ENCODE measurements at regions not wholly inside any gene's neighbourhood (a gene's known extent, or its start where the extent isn't known, plus 50 kb on each side); places are given as distances from the start of the nearest gene placed in this dataset.

GRCh38 chr5:107266100-107266499, 404.6 kb downstream of the EFNA5 start:
- POLR2A ChIA-PET: interaction anchor here (0.9 to 1.9 kb wide), 3 partner anchors 34 to 410 kb away, joined by 3 to 6 read pairs (median 4); no protein-coding TSS in a partner anchor
- CTCF ChIA-PET (ENCODE audit: unreplicated experiment): no interaction called here
- H3K4me1 ChIP-seq (ENCODE audit: insufficient read depth, low read length, poor library complexity, severe bottlenecking): peaks cover 27% of the 10 kb centered on the region
- TF ChIP-seq EZH2phosphoT487 (IDR thresholded peaks at IDR 0.05; ENCODE audit: borderline replicate concordance, low read depth, low read length) (no peak), CTCF (conservative IDR thresholded peaks at IDR 0.05; ENCODE audit: low read length) (no peak)
- no peak overlapping the region for H2AFZ ChIP-seq (ENCODE audit: low read length)
- H3K9me2 ChIP-seq (ENCODE audit: insufficient read depth, low read length): no peaks in the 10 kb centered on the region
- no peaks in the 10 kb centered on the region for H4K20me1 ChIP-seq (ENCODE audit: insufficient read depth, low read length)
- intact Hi-C loops (cut with micrococcal nuclease; ENCODE audit: unreplicated experiment): loop anchor here (5.0 kb wide), 1 partner anchor 246 kb away; no protein-coding TSS in a partner anchor
- no peaks in the 10 kb centered on the region for H3K79me2 ChIP-seq (ENCODE audit: insufficient read depth, low read depth, low read length)
- no peak overlapping the region for H3K4me2 ChIP-seq (ENCODE audit: low read length)
- no peak overlapping the region for H3K27ac ChIP-seq (ENCODE audit: low read depth, low read length, poor library complexity, severe bottlenecking)
- H3K36me3 ChIP-seq (ENCODE audit: insufficient read depth, low read length): peaks cover 6% of the 10 kb centered on the region; the same call in 1 of the 2 replicates
- no peak for DNase-seq (ENCODE audit: low spot score)
- H3K4me3 ChIP-seq (ENCODE audit: low read depth, low read length, poor library complexity, severe bottlenecking): no peak overlapping the region
- H3K9me3 ChIP-seq (ENCODE audit: low read length): peaks cover 8% of the 10 kb centered on the region; the same call in 1 of the 2 replicates
- no TSS peak for BruUV-seq (replicated peaks)

- H3K36me3 ChIP-seq (ENCODE audit: insufficient read depth, low read length): peaks cover 6% of the 10 kb centered on the region; the same call in 1 of the 2 replicates
- H3K4me3 ChIP-seq (ENCODE audit: low read depth, low read length, poor library complexity, severe bottlenecking): no peak overlapping the region
- no TSS peak for BruUV-seq (replicated peaks)
- TF ChIP-seq CTCF (conservative IDR thresholded peaks at IDR 0.05; ENCODE audit: low read length) (no peak), EZH2phosphoT487 (IDR thresholded peaks at IDR 0.05; ENCODE audit: borderline replicate concordance, low read depth, low read length) (no peak)
- H2AFZ ChIP-seq (ENCODE audit: low read length): peak overlapping the region; percentile 89; the same call in 1 of the 2 replicates
- H3K9me3 ChIP-seq (ENCODE audit: low read length): peaks cover 8% of the 10 kb centered on the region; the same call in 1 of the 2 replicates
- no peak overlapping the region for H3K4me2 ChIP-seq (ENCODE audit: low read length)
- no peak for DNase-seq (ENCODE audit: low spot score)
- ChIA-PET CTCF (ENCODE audit: unreplicated experiment) (no interaction called here), POLR2A (interaction anchor here (0.6 to 2.8 kb wide), 7 partner anchors 12 to 411 kb away, joined by 3 to 8 read pairs (median 4); no protein-coding TSS in a partner anchor)
- no peaks in the 10 kb centered on the region for H3K79me2 ChIP-seq (ENCODE audit: insufficient read depth, low read depth, low read length)
- no peaks in the 10 kb centered on the region for H3K9me2 ChIP-seq (ENCODE audit: insufficient read depth, low read length)
- peaks cover 27% of the 10 kb centered on the region for H3K4me1 ChIP-seq (ENCODE audit: insufficient read depth, low read length, poor library complexity, severe bottlenecking)
- H4K20me1 ChIP-seq (ENCODE audit: insufficient read depth, low read length): no peaks in the 10 kb centered on the region
- intact Hi-C loops (cut with micrococcal nuclease; ENCODE audit: unreplicated experiment): loop anchor here (5.0 kb wide), 1 partner anchor 247 kb away; no protein-coding TSS in a partner anchor
- H3K27ac ChIP-seq (ENCODE audit: low read depth, low read length, poor library complexity, severe bottlenecking): no peak overlapping the region
Measured at GRCh38 chr5:107265193-107265592, 405.5 kb downstream of the EFNA5 start.

DNA sequence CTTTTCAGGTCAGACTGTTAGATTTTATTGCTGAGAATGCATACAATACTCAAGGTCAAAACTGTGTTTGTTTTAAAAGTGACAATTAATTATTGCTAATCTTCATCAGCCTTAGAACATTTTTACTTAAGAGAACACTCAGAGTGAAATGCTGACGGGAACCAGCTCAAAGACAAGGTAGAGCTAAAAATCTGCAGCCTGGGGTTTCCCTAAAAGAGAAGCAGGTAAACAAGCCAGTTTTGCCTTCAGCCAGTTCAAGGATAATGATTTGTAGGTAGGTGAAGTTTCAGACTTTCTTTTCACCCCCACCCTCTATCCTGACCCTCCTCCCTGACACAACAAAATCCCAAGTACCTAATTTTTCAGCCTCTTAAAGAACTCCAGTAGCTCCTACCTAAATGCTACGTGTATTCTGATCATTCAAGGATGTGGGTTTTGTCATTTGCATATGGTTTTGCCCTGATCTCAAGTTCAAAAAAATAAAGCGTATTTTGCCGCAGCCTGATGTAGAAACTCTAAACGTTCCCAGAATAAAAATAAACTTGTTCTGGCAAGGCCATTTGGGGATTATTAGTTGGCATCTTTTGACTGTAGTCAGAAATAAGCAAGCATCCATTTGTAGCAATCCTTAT, 407.2 kb downstream of the EFNA5 start:
- H3K9me2 ChIP-seq (ENCODE audit: insufficient read depth, low read length): no peaks in the 10 kb centered on the region
- H4K20me1 ChIP-seq (ENCODE audit: insufficient read depth, low read length): no peaks in the 10 kb centered on the region
- TF ChIP-seq EZH2phosphoT487 (IDR thresholded peaks at IDR 0.05; ENCODE audit: borderline replicate concordance, low read depth, low read length) (no peak), CTCF (conservative IDR thresholded peaks at IDR 0.05; ENCODE audit: low read length) (no peak)
- no TSS peak for BruUV-seq (replicated peaks)
- peak; percentile 68 for DNase-seq (ENCODE audit: low spot score)
- ChIA-PET CTCF (ENCODE audit: unreplicated experiment) (interaction anchor here (1.0 kb wide), 1 partner anchor 15 kb away, joined by 3 read pairs; no protein-coding TSS in a partner anchor), POLR2A (interaction anchor here (0.6 to 2.8 kb wide), 13 partner anchors 9 to 398 kb away, joined by 3 to 8 read pairs (median 3); no protein-coding TSS in a partner anchor)
- peak overlapping the region; percentile 89 for H2AFZ ChIP-seq (ENCODE audit: low read length)
- H3K4me3 ChIP-seq (ENCODE audit: low read depth, low read length, poor library complexity, severe bottlenecking): peak overlapping the region; percentile 46
- peaks cover 8% of the 10 kb centered on the region; the same call in 1 of the 2 replicates for H3K9me3 ChIP-seq (ENCODE audit: low read length)
- H3K4me2 ChIP-seq (ENCODE audit: low read length): peak overlapping the region; percentile 76
- H3K27ac ChIP-seq (ENCODE audit: low read depth, low read length, poor library complexity, severe bottlenecking): peak overlapping the region; percentile 32
- H3K79me2 ChIP-seq (ENCODE audit: insufficient read depth, low read depth, low read length): no peaks in the 10 kb centered on the region
- peaks cover 27% of the 10 kb centered on the region for H3K4me1 ChIP-seq (ENCODE audit: insufficient read depth, low read length, poor library complexity, severe bottlenecking)
- intact Hi-C loops (cut with micrococcal nuclease; ENCODE audit: unreplicated experiment): no loop called here
- peaks cover 6% of the 10 kb centered on the region; the same call in 1 of the 2 replicates for H3K36me3 ChIP-seq (ENCODE audit: insufficient read depth, low read length)
